ENCODE measurements at regions not wholly inside any gene's neighbourhood (a gene's known extent, or its start where the extent isn't known, plus 50 kb on each side); places are given as distances from the start of the nearest gene placed in this dataset.

DNA sequence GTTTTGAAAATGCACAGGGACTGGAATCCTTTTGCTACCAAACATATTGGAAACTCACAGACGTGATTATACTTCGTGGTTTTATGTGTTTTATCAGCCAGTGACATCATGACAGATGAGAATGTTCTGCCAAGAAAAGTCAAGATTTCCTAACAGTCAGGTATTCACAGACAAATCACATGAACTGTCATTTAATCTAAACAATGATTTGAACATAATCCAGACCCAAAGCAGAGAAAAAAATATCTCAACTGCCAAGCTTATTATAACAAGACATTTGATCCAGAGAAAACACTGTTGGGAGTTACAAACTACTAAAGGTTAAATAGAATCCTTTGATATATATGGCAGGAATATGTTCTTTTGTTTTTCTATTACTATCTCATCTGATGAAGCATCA, 635.9 kb upstream of the FRG1 start:
- Histone ChIP-seq H3K4me1 (ENCODE audit: control insufficient read depth, insufficient read depth, low read length) (peaks cover 10% of the 10 kb centered on the region), H3K36me3 (ENCODE audit: control insufficient read depth in 2 of 2, insufficient read depth in 1 of 2, low read length in 2 of 2) (no peaks in the 10 kb centered on the region), H3K27ac (ENCODE audit: extremely low read depth, low read depth, low read length) (no peak overlapping the region), H3K4me3 (ENCODE audit: low read depth, low read length) (no peak overlapping the region), H3K9me3 (ENCODE audit: control insufficient read depth, insufficient read depth, low read depth, low read length) (no peaks in the 10 kb centered on the region)
- POLR2A ChIA-PET, result no interaction called here
- TF ChIP-seq KLF16 (tag by site-specific recombination; IDR thresholded peaks at IDR 0.05) (no peak), ZNF571 (tag by site-specific recombination; IDR thresholded peaks at IDR 0.05) (no peak), WT1 (tag by site-specific recombination; IDR thresholded peaks at IDR 0.05) (no peak), ZNF423 (tag by site-specific recombination; IDR thresholded peaks at IDR 0.05) (no peak)
- TF ChIP-seq, protein P1, sequence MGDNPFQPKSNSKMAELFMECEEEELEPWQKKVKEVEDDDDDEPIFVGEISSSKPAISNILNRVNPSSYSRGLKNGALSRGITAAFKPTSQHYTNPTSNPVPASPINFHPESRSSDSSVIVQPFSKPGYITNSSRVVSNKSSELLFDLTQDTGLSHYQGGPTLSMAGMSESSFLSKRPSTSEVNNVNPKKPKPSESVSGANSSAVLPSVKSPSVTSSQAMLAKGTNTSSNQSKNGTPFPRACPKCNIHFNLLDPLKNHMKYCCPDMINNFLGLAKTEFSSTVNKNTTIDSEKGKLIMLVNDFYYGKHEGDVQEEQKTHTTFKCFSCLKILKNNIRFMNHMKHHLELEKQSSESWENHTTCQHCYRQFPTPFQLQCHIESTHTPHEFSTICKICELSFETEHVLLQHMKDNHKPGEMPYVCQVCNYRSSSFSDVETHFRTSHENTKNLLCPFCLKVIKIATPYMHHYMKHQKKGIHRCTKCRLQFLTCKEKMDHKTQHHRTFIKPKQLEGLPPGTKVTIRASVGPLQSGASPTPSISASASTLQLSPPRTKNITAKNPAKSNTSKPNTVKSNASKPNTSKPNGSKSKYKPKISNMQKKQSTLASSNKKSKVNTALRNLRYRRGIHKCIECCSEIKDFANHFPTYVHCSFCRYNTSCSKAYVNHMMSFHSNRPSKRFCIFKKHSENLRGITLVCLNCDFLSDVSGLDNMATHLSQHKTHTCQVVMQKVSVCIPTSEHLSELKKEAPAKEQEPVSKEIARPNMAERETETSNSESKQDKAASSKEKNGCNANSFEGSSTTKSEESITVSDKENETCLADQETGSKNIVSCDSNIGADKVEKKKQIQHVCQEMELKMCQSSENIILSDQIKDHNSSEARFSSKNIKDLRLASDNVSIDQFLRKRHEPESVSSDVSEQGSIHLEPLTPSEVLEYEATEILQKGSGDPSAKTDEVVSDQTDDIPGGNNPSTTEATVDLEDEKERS (tag by site-specific recombination; IDR thresholded peaks at IDR 0.05), result no peak
- TF ChIP-seq, protein P2, sequence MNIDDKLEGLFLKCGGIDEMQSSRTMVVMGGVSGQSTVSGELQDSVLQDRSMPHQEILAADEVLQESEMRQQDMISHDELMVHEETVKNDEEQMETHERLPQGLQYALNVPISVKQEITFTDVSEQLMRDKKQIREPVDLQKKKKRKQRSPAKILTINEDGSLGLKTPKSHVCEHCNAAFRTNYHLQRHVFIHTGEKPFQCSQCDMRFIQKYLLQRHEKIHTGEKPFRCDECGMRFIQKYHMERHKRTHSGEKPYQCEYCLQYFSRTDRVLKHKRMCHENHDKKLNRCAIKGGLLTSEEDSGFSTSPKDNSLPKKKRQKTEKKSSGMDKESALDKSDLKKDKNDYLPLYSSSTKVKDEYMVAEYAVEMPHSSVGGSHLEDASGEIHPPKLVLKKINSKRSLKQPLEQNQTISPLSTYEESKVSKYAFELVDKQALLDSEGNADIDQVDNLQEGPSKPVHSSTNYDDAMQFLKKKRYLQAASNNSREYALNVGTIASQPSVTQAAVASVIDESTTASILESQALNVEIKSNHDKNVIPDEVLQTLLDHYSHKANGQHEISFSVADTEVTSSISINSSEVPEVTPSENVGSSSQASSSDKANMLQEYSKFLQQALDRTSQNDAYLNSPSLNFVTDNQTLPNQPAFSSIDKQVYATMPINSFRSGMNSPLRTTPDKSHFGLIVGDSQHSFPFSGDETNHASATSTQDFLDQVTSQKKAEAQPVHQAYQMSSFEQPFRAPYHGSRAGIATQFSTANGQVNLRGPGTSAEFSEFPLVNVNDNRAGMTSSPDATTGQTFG (tag by site-specific recombination; IDR thresholded peaks at IDR 0.05; ENCODE audit: borderline replicate concordance), result no peak
- TF ChIP-seq, protein P3, sequence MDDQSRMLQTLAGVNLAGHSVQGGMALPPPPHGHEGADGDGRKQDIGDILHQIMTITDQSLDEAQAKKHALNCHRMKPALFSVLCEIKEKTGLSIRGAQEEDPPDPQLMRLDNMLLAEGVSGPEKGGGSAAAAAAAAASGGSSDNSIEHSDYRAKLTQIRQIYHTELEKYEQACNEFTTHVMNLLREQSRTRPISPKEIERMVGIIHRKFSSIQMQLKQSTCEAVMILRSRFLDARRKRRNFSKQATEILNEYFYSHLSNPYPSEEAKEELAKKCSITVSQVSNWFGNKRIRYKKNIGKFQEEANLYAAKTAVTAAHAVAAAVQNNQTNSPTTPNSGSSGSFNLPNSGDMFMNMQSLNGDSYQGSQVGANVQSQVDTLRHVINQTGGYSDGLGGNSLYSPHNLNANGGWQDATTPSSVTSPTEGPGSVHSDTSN (CRISPR knock-in tag; IDR thresholded peaks at IDR 0.05), result no peak
- TF ChIP-seq, protein P4, sequence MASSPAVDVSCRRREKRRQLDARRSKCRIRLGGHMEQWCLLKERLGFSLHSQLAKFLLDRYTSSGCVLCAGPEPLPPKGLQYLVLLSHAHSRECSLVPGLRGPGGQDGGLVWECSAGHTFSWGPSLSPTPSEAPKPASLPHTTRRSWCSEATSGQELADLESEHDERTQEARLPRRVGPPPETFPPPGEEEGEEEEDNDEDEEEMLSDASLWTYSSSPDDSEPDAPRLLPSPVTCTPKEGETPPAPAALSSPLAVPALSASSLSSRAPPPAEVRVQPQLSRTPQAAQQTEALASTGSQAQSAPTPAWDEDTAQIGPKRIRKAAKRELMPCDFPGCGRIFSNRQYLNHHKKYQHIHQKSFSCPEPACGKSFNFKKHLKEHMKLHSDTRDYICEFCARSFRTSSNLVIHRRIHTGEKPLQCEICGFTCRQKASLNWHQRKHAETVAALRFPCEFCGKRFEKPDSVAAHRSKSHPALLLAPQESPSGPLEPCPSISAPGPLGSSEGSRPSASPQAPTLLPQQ (tag by site-specific recombination; IDR thresholded peaks at IDR 0.05), result no peak
- TF ChIP-seq, protein P5, sequence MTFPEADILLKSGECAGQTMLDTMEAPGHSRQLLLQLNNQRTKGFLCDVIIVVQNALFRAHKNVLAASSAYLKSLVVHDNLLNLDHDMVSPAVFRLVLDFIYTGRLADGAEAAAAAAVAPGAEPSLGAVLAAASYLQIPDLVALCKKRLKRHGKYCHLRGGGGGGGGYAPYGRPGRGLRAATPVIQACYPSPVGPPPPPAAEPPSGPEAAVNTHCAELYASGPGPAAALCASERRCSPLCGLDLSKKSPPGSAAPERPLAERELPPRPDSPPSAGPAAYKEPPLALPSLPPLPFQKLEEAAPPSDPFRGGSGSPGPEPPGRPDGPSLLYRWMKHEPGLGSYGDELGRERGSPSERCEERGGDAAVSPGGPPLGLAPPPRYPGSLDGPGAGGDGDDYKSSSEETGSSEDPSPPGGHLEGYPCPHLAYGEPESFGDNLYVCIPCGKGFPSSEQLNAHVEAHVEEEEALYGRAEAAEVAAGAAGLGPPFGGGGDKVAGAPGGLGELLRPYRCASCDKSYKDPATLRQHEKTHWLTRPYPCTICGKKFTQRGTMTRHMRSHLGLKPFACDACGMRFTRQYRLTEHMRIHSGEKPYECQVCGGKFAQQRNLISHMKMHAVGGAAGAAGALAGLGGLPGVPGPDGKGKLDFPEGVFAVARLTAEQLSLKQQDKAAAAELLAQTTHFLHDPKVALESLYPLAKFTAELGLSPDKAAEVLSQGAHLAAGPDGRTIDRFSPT (tag by site-specific recombination; IDR thresholded peaks at IDR 0.05), result no peak
- CTCF ChIA-PET, result no interaction called here

DNA sequence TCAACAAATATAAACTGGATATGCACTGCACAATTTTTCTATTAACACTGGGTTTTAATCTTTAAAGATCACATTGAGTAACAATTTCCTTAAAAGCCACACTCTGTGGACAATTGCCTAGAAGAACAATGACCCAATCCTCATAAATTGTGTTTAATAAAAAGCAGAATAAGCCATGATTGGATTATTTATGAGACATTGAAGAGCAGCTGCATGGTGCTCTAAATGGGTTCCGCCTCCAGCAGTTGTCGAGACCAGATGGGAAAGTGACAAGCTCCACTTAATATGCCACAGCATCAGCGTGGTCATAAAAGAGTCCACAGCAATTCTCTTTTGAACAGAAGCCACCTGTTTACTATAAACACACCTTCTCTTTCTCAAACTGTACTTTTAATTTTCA, 635.2 kb upstream of the FRG1 start:
- Histone ChIP-seq H3K36me3 (ENCODE audit: control insufficient read depth in 2 of 2, insufficient read depth in 1 of 2, low read length in 2 of 2) (no peaks in the 10 kb centered on the region), H3K4me1 (ENCODE audit: control insufficient read depth, insufficient read depth, low read length) (peaks cover 10% of the 10 kb centered on the region), H3K4me3 (ENCODE audit: low read depth, low read length) (no peak overlapping the region), H3K27ac (ENCODE audit: extremely low read depth, low read depth, low read length) (no peak overlapping the region), H3K9me3 (ENCODE audit: control insufficient read depth, insufficient read depth, low read depth, low read length) (no peaks in the 10 kb centered on the region)
- CTCF ChIA-PET, result no interaction called here
- POLR2A ChIA-PET, result no interaction called here
- TF ChIP-seq ZNF624 (tag by site-specific recombination; IDR thresholded peaks at IDR 0.05) (no peak), OSR2 (tag by site-specific recombination; IDR thresholded peaks at IDR 0.05) (no peak), ZNF114 (tag by site-specific recombination; IDR thresholded peaks at IDR 0.05) (no peak), ZNF366 (tag by site-specific recombination; conservative IDR thresholded peaks at IDR 0.05) (no peak)
- TF ChIP-seq, protein P6, sequence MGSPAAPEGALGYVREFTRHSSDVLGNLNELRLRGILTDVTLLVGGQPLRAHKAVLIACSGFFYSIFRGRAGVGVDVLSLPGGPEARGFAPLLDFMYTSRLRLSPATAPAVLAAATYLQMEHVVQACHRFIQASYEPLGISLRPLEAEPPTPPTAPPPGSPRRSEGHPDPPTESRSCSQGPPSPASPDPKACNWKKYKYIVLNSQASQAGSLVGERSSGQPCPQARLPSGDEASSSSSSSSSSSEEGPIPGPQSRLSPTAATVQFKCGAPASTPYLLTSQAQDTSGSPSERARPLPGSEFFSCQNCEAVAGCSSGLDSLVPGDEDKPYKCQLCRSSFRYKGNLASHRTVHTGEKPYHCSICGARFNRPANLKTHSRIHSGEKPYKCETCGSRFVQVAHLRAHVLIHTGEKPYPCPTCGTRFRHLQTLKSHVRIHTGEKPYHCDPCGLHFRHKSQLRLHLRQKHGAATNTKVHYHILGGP (tag by site-specific recombination; IDR thresholded peaks at IDR 0.05), result no peak
- TF ChIP-seq, protein P7, sequence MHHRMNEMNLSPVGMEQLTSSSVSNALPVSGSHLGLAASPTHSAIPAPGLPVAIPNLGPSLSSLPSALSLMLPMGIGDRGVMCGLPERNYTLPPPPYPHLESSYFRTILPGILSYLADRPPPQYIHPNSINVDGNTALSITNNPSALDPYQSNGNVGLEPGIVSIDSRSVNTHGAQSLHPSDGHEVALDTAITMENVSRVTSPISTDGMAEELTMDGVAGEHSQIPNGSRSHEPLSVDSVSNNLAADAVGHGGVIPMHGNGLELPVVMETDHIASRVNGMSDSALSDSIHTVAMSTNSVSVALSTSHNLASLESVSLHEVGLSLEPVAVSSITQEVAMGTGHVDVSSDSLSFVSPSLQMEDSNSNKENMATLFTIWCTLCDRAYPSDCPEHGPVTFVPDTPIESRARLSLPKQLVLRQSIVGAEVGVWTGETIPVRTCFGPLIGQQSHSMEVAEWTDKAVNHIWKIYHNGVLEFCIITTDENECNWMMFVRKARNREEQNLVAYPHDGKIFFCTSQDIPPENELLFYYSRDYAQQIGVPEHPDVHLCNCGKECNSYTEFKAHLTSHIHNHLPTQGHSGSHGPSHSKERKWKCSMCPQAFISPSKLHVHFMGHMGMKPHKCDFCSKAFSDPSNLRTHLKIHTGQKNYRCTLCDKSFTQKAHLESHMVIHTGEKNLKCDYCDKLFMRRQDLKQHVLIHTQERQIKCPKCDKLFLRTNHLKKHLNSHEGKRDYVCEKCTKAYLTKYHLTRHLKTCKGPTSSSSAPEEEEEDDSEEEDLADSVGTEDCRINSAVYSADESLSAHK (tag by site-specific recombination; IDR thresholded peaks at IDR 0.05), result no peak
- TF ChIP-seq, protein P8, sequence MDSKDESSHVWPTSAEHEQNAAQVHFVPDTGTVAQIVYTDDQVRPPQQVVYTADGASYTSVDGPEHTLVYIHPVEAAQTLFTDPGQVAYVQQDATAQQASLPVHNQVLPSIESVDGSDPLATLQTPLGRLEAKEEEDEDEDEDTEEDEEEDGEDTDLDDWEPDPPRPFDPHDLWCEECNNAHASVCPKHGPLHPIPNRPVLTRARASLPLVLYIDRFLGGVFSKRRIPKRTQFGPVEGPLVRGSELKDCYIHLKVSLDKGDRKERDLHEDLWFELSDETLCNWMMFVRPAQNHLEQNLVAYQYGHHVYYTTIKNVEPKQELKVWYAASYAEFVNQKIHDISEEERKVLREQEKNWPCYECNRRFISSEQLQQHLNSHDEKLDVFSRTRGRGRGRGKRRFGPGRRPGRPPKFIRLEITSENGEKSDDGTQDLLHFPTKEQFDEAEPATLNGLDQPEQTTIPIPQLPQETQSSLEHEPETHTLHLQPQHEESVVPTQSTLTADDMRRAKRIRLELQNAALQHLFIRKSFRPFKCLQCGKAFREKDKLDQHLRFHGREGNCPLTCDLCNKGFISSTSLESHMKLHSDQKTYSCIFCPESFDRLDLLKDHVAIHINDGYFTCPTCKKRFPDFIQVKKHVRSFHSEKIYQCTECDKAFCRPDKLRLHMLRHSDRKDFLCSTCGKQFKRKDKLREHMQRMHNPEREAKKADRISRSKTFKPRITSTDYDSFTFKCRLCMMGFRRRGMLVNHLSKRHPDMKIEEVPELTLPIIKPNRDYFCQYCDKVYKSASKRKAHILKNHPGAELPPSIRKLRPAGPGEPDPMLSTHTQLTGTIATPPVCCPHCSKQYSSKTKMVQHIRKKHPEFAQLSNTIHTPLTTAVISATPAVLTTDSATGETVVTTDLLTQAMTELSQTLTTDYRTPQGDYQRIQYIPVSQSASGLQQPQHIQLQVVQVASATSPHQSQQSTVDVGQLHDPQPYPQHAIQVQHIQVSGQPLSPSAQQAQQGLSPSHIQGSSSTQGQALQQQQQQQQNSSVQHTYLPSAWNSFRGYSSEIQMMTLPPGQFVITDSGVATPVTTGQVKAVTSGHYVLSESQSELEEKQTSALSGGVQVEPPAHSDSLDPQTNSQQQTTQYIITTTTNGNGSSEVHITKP (tag by site-specific recombination; IDR thresholded peaks at IDR 0.05), result no peak
